ENCODE measurements at regions not wholly inside any gene's neighbourhood (a gene's known extent, or its start where the extent isn't known, plus 50 kb on each side); places are given as distances from the start of the nearest gene placed in this dataset.

DNA sequence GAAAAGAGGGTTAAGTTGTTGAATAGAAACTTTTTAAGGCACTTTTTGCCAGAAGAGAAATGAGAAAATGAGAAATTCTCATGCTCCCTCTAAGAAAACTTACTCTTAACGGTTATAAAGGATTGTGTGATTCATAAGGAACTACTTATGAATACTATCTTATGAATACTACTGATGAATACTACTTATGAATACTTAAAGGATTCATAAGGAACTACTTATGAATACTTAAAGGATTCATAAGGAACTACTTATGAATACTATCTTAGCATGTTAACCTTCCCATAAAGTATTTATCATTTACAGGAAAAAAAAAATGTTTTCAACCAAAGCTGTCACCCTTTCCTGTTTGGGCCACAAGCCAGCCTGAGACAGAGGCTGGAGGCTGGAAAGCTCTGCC lies 53.1 kb upstream of the UCN3 start:
- DNase-seq: no peak

DNA sequence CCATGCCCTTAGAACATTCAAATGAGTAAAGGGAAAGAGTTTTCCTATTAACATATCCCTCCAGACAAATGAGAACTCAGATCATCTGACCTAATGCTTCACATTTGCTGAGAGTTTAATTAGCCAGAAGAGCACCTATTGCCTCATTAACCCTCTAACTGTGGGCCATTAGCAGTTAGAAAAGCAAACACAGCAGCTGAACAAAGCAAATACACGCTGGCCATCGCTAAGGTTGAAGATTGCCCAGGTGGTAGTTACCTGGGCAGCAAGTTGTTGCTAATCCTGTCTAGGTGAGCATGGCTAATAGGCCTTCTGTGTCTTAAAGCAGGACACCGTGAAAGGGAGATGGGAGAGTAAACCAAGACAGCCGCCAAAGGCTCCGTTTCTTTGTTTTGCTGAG lies 49.9 kb upstream of the UCN3 start:
- DNase-seq: no peak

Data from CD4-positive, alpha-beta T cell treated with Interleukin-17A for 4 hours (primary cell).